ENCODE measurements at regions not wholly inside any gene's neighbourhood (a gene's known extent, or its start where the extent isn't known, plus 50 kb on each side); places are given as distances from the start of the nearest gene placed in this dataset.

- H3K4me1 Mint-ChIP-seq: no peaks in the 10 kb centered on the region
- H3K36me3 Mint-ChIP-seq: no peaks in the 10 kb centered on the region
- no peaks in the 10 kb centered on the region for H3K27me3 Mint-ChIP-seq
- no peak overlapping the region for H3K4me3 Mint-ChIP-seq
- H3K27ac Mint-ChIP-seq: no peak overlapping the region
- no peak for ATAC-seq
- H3K9me3 Mint-ChIP-seq: peaks cover under 1% of the 10 kb centered on the region
Measured at GRCh38 chr13:107421951-107422350, 793.4 kb downstream of the LIG4 start.

GRCh38 chr13:107421028-107421427 is 794.3 kb downstream of the LIG4 start:
- Mint-ChIP-seq H3K27ac (no peak overlapping the region), H3K27me3 (no peaks in the 10 kb centered on the region), H3K36me3 (no peaks in the 10 kb centered on the region), H3K9me3 (peaks cover 7% of the 10 kb centered on the region), H3K4me1 (no peaks in the 10 kb centered on the region), H3K4me3 (no peak overlapping the region)
- no peak for ATAC-seq

- no peaks in the 10 kb centered on the region for H3K27me3 Mint-ChIP-seq
- ATAC-seq: no peak
- no peaks in the 10 kb centered on the region for H3K4me1 Mint-ChIP-seq
- H3K36me3 Mint-ChIP-seq: no peaks in the 10 kb centered on the region
- H3K9me3 Mint-ChIP-seq: peaks cover 11% of the 10 kb centered on the region
- no peak overlapping the region for H3K27ac Mint-ChIP-seq
- no peak overlapping the region for H3K4me3 Mint-ChIP-seq
Measured at GRCh38 chr13:107413005-107413404, 802.3 kb downstream of the LIG4 start.

- ATAC-seq: no peak
- no peaks in the 10 kb centered on the region for H3K36me3 Mint-ChIP-seq
- H3K4me1 Mint-ChIP-seq: no peaks in the 10 kb centered on the region
Measured at GRCh38 chr13:107407074-107407473, 808.3 kb downstream of the LIG4 start.

GRCh38 chr13:107395927-107396662 is 819.2 kb downstream of the LIG4 start:
- Mint-ChIP-seq H3K36me3 (no peaks in the 10 kb centered on the region), H3K4me1 (no peaks in the 10 kb centered on the region), H3K4me3 (no peak overlapping the region), H3K27me3 (no peaks in the 10 kb centered on the region), H3K9me3 (no peaks in the 10 kb centered on the region), H3K27ac (no peak overlapping the region)
- ATAC-seq: no peak

More at GRCh38 chr13:107407074-107407473, 808.3 kb downstream of the LIG4 start:
- H3K9me3 Mint-ChIP-seq: peaks cover 4% of the 10 kb centered on the region
- H3K27ac Mint-ChIP-seq: no peak overlapping the region
- H3K27me3 Mint-ChIP-seq: no peaks in the 10 kb centered on the region
- H3K4me3 Mint-ChIP-seq: no peak overlapping the region

GRCh38 chr13:107392205-107392604 is 823.1 kb downstream of the LIG4 start:
- Mint-ChIP-seq H3K4me1 (no peaks in the 10 kb centered on the region), H3K27ac (no peak overlapping the region), H3K4me3 (no peak overlapping the region), H3K9me3 (no peaks in the 10 kb centered on the region), H3K36me3 (no peaks in the 10 kb centered on the region), H3K27me3 (no peaks in the 10 kb centered on the region)
- ATAC-seq: no peak

- H3K27me3 Mint-ChIP-seq: no peaks in the 10 kb centered on the region
- no peak for ATAC-seq
- H3K36me3 Mint-ChIP-seq: no peaks in the 10 kb centered on the region
- no peaks in the 10 kb centered on the region for H3K9me3 Mint-ChIP-seq
- no peaks in the 10 kb centered on the region for H3K4me1 Mint-ChIP-seq
- no peak overlapping the region for H3K4me3 Mint-ChIP-seq
- no peak overlapping the region for H3K27ac Mint-ChIP-seq
Measured at GRCh38 chr13:107387525-107387924, 819.6 kb upstream of the ARGLU1 start.

GRCh38 chr13:107379407-107380155 is 811.6 kb upstream of the ARGLU1 start:
- no peaks in the 10 kb centered on the region for H3K4me1 Mint-ChIP-seq
- H3K27me3 Mint-ChIP-seq: no peaks in the 10 kb centered on the region
- ATAC-seq: no peak
- H3K9me3 Mint-ChIP-seq: no peaks in the 10 kb centered on the region
- H3K36me3 Mint-ChIP-seq: no peaks in the 10 kb centered on the region
- no peak overlapping the region for H3K27ac Mint-ChIP-seq
- H3K4me3 Mint-ChIP-seq: no peak overlapping the region

GRCh38 chr13:107376341-107377125 is 808.6 kb upstream of the ARGLU1 start:
- Mint-ChIP-seq H3K4me3 (no peak overlapping the region), H3K27me3 (no peaks in the 10 kb centered on the region), H3K36me3 (no peaks in the 10 kb centered on the region)

GRCh38 chr13:107375701-107376340 is 807.9 kb upstream of the ARGLU1 start:
- Mint-ChIP-seq H3K4me3 (no peak overlapping the region), H3K27ac (no peak overlapping the region), H3K36me3 (no peaks in the 10 kb centered on the region), H3K9me3 (no peaks in the 10 kb centered on the region), H3K4me1 (no peaks in the 10 kb centered on the region), H3K27me3 (no peaks in the 10 kb centered on the region)
- no peak for ATAC-seq

More at GRCh38 chr13:107376341-107377125, 808.6 kb upstream of the ARGLU1 start:
- no peaks in the 10 kb centered on the region for H3K4me1 Mint-ChIP-seq
- H3K27ac Mint-ChIP-seq: no peak overlapping the region
- no peak for ATAC-seq
- H3K9me3 Mint-ChIP-seq: no peaks in the 10 kb centered on the region

- H3K27me3 Mint-ChIP-seq: no peaks in the 10 kb centered on the region
- H3K36me3 Mint-ChIP-seq: no peaks in the 10 kb centered on the region
- H3K4me1 Mint-ChIP-seq: no peaks in the 10 kb centered on the region
- no peak overlapping the region for H3K27ac Mint-ChIP-seq
- H3K9me3 Mint-ChIP-seq: no peaks in the 10 kb centered on the region
- no peak overlapping the region for H3K4me3 Mint-ChIP-seq
- no peak for ATAC-seq
Measured at GRCh38 chr13:107374038-107374437, 806.1 kb upstream of the ARGLU1 start.

- Mint-ChIP-seq H3K27ac (no peak overlapping the region), H3K4me1 (no peaks in the 10 kb centered on the region), H3K4me3 (no peak overlapping the region), H3K27me3 (no peaks in the 10 kb centered on the region), H3K36me3 (no peaks in the 10 kb centered on the region), H3K9me3 (no peaks in the 10 kb centered on the region)
- no peak for ATAC-seq
Measured at GRCh38 chr13:107373551-107373950, 805.6 kb upstream of the ARGLU1 start.

GRCh38 chr13:107370015-107370785 is 802.3 kb upstream of the ARGLU1 start:
- Mint-ChIP-seq H3K36me3 (no peaks in the 10 kb centered on the region), H3K4me3 (no peak overlapping the region), H3K27me3 (no peaks in the 10 kb centered on the region), H3K9me3 (no peaks in the 10 kb centered on the region), H3K4me1 (no peaks in the 10 kb centered on the region), H3K27ac (no peak overlapping the region)
- ATAC-seq: no peak

- Mint-ChIP-seq H3K4me1 (no peaks in the 10 kb centered on the region), H3K36me3 (no peaks in the 10 kb centered on the region), H3K27me3 (no peaks in the 10 kb centered on the region), H3K4me3 (no peak overlapping the region), H3K27ac (no peak overlapping the region), H3K9me3 (peaks cover 3% of the 10 kb centered on the region)
- ATAC-seq: no peak
Measured at GRCh38 chr13:107367258-107367657, 799.3 kb upstream of the ARGLU1 start.
